Epithelial cell of esophagus (primary cell): ENCODE measurements at regions not wholly inside any gene's neighbourhood (a gene's known extent, or its start where the extent isn't known, plus 50 kb on each side); places are given as distances from the start of the nearest gene placed in this dataset.

Source experiments
- DNase-seq: peaks from one replicate; pipeline ENCODE4 v3.0.0; 2010; ENCODE audit warnings: low read depth
- H3K4me3 ChIP-seq: 2 replicates; pipeline ENCODE4 v1.5.1; 2011; ENCODE audit warnings: mild to moderate bottlenecking, low read length, control low read depth
- CTCF ChIP-seq: IDR thresholded peaks from 2 replicates; pipeline ENCODE4 v1.5.1; 2011; ENCODE audit warnings: low read depth, mild to moderate bottlenecking, low read length, control low read depth, inconsistent platforms; ENCODE audit not compliant: insufficient read depth; ENCODE audit errors: missing control alignments

GRCh38 chr21:23887725-23888306, 1719.5 kb downstream of the MRPL39 start:
- H3K4me3 ChIP-seq, result no peak overlapping the region

GRCh38 chr21:23886828-23887724, 1720.2 kb downstream of the MRPL39 start:
- TF ChIP-seq CTCF, result no peak
- H3K4me3 ChIP-seq, result no peak overlapping the region
- no peak for DNase-seq

More at GRCh38 chr21:23887725-23888306, 1719.5 kb downstream of the MRPL39 start:
- DNase-seq, result no peak
- TF ChIP-seq CTCF, result no peak

GRCh38 chr21:23881783-23882182, 1725.5 kb downstream of the MRPL39 start:
- H3K4me3 ChIP-seq, result no peak overlapping the region
- TF ChIP-seq CTCF, result no peak
- DNase-seq, result no peak

GRCh38 chr21:23876925-23877558, 1730.2 kb downstream of the MRPL39 start:
- no peak for TF ChIP-seq CTCF
- no peak for DNase-seq
- H3K4me3 ChIP-seq, result no peak overlapping the region

GRCh38 chr21:23874271-23874670, 1733.0 kb downstream of the MRPL39 start:
- TF ChIP-seq CTCF, result no peak
- no peak for DNase-seq

GRCh38 chr21:23861911-23862504, 1745.3 kb downstream of the MRPL39 start:
- no peak for DNase-seq
- no peak overlapping the region for H3K4me3 ChIP-seq
- no peak for TF ChIP-seq CTCF

More at GRCh38 chr21:23874271-23874670, 1733.0 kb downstream of the MRPL39 start:
- no peak overlapping the region for H3K4me3 ChIP-seq
